ENCODE measurements at regions not wholly inside any gene's neighbourhood (a gene's known extent, or its start where the extent isn't known, plus 50 kb on each side); places are given as distances from the start of the nearest gene placed in this dataset.

- Mint-ChIP-seq H3K27me3 (ENCODE audit: low read depth) (no peaks in the 10 kb centered on the region), H3K27ac (no peak overlapping the region), H3K4me1 (peaks cover 5% of the 10 kb centered on the region), H3K4me3 (no peak overlapping the region), H3K36me3 (no peaks in the 10 kb centered on the region), H3K9me3 (no peaks in the 10 kb centered on the region)
- TF ChIP-seq USF1 (CRISPR knock-in tag; IDR thresholded peaks at IDR 0.05): no peak
- no peak for TF ChIP-seq ZBTB21 (CRISPR knock-in tag; IDR thresholded peaks at IDR 0.05; ENCODE audit: borderline replicate concordance)
- no peak for TF ChIP-seq ZNF219 (CRISPR knock-in tag; IDR thresholded peaks at IDR 0.05; ENCODE audit: borderline replicate concordance)
- TF ChIP-seq MAX (CRISPR knock-in tag; IDR thresholded peaks at IDR 0.05): no peak
- TF ChIP-seq JUN (CRISPR knock-in tag; IDR thresholded peaks at IDR 0.05): no peak
- no peak for TF ChIP-seq FOXK1 (CRISPR knock-in tag; IDR thresholded peaks at IDR 0.05)
- TF ChIP-seq MYBL2 (CRISPR knock-in tag; IDR thresholded peaks at IDR 0.05): no peak
- TF ChIP-seq TP53 (CRISPR knock-in tag; IDR thresholded peaks at IDR 0.05): no peak
- no peak for TF ChIP-seq ZNF281 (CRISPR knock-in tag; IDR thresholded peaks at IDR 0.05)
- TF ChIP-seq TEAD4 (CRISPR knock-in tag; IDR thresholded peaks at IDR 0.05): no peak
- TF ChIP-seq ZNF671 (CRISPR knock-in tag; IDR thresholded peaks at IDR 0.05): no peak
- TF ChIP-seq, protein P1, sequence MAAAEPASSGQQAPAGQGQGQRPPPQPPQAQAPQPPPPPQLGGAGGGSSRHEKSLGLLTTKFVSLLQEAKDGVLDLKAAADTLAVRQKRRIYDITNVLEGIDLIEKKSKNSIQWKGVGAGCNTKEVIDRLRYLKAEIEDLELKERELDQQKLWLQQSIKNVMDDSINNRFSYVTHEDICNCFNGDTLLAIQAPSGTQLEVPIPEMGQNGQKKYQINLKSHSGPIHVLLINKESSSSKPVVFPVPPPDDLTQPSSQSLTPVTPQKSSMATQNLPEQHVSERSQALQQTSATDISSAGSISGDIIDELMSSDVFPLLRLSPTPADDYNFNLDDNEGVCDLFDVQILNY (CRISPR knock-in tag; IDR thresholded peaks at IDR 0.05): no peak
- no peak for TF ChIP-seq ZNF317 (CRISPR knock-in tag; IDR thresholded peaks at IDR 0.05; ENCODE audit: borderline replicate concordance, low read depth)
- no peak for TF ChIP-seq RORB (CRISPR knock-in tag; IDR thresholded peaks at IDR 0.05)
- TF ChIP-seq, protein P2, sequence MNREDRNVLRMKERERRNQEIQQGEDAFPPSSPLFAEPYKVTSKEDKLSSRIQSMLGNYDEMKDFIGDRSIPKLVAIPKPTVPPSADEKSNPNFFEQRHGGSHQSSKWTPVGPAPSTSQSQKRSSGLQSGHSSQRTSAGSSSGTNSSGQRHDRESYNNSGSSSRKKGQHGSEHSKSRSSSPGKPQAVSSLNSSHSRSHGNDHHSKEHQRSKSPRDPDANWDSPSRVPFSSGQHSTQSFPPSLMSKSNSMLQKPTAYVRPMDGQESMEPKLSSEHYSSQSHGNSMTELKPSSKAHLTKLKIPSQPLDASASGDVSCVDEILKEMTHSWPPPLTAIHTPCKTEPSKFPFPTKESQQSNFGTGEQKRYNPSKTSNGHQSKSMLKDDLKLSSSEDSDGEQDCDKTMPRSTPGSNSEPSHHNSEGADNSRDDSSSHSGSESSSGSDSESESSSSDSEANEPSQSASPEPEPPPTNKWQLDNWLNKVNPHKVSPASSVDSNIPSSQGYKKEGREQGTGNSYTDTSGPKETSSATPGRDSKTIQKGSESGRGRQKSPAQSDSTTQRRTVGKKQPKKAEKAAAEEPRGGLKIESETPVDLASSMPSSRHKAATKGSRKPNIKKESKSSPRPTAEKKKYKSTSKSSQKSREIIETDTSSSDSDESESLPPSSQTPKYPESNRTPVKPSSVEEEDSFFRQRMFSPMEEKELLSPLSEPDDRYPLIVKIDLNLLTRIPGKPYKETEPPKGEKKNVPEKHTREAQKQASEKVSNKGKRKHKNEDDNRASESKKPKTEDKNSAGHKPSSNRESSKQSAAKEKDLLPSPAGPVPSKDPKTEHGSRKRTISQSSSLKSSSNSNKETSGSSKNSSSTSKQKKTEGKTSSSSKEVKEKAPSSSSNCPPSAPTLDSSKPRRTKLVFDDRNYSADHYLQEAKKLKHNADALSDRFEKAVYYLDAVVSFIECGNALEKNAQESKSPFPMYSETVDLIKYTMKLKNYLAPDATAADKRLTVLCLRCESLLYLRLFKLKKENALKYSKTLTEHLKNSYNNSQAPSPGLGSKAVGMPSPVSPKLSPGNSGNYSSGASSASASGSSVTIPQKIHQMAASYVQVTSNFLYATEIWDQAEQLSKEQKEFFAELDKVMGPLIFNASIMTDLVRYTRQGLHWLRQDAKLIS (CRISPR knock-in tag; IDR thresholded peaks at IDR 0.05; ENCODE audit: borderline replicate concordance): no peak
- no peak for TF ChIP-seq FOXP1 (CRISPR knock-in tag; IDR thresholded peaks at IDR 0.05; ENCODE audit: borderline replicate concordance)
- TF ChIP-seq, protein P3, sequence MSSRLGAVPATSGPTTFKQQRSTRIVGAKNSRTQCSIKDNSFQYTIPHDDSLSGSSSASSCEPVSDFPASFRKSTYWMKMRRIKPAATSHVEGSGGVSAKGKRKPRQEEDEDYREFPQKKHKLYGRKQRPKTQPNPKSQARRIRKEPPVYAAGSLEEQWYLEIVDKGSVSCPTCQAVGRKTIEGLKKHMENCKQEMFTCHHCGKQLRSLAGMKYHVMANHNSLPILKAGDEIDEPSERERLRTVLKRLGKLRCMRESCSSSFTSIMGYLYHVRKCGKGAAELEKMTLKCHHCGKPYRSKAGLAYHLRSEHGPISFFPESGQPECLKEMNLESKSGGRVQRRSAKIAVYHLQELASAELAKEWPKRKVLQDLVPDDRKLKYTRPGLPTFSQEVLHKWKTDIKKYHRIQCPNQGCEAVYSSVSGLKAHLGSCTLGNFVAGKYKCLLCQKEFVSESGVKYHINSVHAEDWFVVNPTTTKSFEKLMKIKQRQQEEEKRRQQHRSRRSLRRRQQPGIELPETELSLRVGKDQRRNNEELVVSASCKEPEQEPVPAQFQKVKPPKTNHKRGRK (CRISPR knock-in tag; IDR thresholded peaks at IDR 0.05; ENCODE audit: borderline replicate concordance): no peak
- no peak for TF ChIP-seq E2F4 (CRISPR knock-in tag; IDR thresholded peaks at IDR 0.05; ENCODE audit: borderline replicate concordance, low read depth)
- TF ChIP-seq FOXJ3 (CRISPR knock-in tag; IDR thresholded peaks at IDR 0.05; ENCODE audit: borderline replicate concordance): no peak
- CTCF ChIA-PET: no interaction called here
- POLR2A ChIA-PET: no interaction called here
- ATAC-seq: no peak
- DNase-seq (ENCODE audit: low spot score): no peak
Observed at GRCh38 chr7:53100091-53100490, 64.7 kb downstream of the POM121L12 start.

Data from WTC11 (cell line).